Effector memory CD8-positive, alpha-beta T cell (primary cell): ENCODE measurements at regions not wholly inside any gene's neighbourhood (a gene's known extent, or its start where the extent isn't known, plus 50 kb on each side); places are given as distances from the start of the nearest gene placed in this dataset.

ENCODE experiments used
- ATAC-seq: fragments of 150-1000 bp; cut with Tn5 transposase; replicated peaks from 2 replicates; pipeline ENCODE4 v1.10.0; 2021; ENCODE audit warnings: mild to moderate bottlenecking, moderate library complexity
- DNase-seq, 3 experiments: peaks; one replicate each; pipeline ENCODE4 v3.0.0; 2021
- H3K27ac Mint-ChIP-seq, 2 donors: one replicate each; pipeline ENCODE4 v1.8.0; 2022; ENCODE audit warnings: mild to moderate bottlenecking in 2 of 2, mixed read lengths in 2 of 2, moderate library complexity in 2 of 2
- H3K27me3 Mint-ChIP-seq, 2 donors: one replicate each; pipeline ENCODE4 v1.8.0; 2022; ENCODE audit warnings: mixed read lengths in 2 of 2
- H3K36me3 Mint-ChIP-seq: one replicate; pipeline ENCODE4 v1.8.0; 2022; ENCODE audit warnings: mild to moderate bottlenecking, moderate library complexity, mixed read lengths; ENCODE audit not compliant: insufficient read depth
- H3K4me1 Mint-ChIP-seq, 2 donors: one replicate each; pipeline ENCODE4 v1.8.0; 2022; ENCODE audit warnings: low read depth in 2 of 2, mixed read lengths in 2 of 2
- H3K4me3 Mint-ChIP-seq, 2 donors: one replicate each; pipeline ENCODE4 v1.8.0; 2022; ENCODE audit warnings: mild to moderate bottlenecking in 2 of 2, mixed read lengths in 2 of 2, moderate library complexity in 2 of 2
- H3K9me3 Mint-ChIP-seq, 2 donors: one replicate each; pipeline ENCODE4 v1.8.0; 2022; ENCODE audit warnings: mixed read lengths in 2 of 2

GRCh38 chr17:77470800-77471733 is 330.3 kb downstream of the SEC14L1 start:
- ATAC-seq (no peak), DNase-seq (no peak)
- peaks cover 82 to 88% of the 10 kb centered on the region in 2 donors for H3K4me1 Mint-ChIP-seq
- peak overlapping the region; percentile 80 to 81 for H3K4me3 Mint-ChIP-seq
- H3K27me3 Mint-ChIP-seq: no peaks in the 10 kb centered on the region
- no peaks in the 10 kb centered on the region for H3K9me3 Mint-ChIP-seq
- peaks cover 52% of the 10 kb centered on the region for H3K36me3 Mint-ChIP-seq
- H3K27ac Mint-ChIP-seq: peak overlapping the region; percentile 65 to 93

DNA sequence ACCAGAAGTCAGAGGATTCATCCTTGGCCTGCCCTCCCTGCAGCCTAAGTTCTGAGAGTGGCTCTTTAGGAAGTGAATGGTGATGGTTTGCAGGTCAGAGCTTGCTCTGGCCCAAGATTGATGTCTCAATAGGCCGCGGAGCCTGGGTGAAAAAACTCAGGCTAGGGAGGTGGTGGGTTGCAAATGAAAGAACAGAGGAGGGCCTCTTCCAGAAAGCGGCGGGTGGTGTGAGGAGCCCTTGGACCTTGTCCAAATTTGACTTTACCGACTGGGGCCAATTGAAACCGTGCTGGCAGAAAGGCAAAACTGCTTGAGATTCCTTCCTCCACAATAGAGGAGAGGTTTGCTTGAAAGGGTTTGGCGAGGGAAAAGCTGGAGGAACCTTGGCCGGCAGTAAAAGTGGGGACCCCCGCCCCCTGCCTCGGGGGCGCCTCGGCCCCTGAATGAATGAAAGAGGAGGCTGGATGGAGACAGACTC is 331.3 kb downstream of the SEC14L1 start:
- no peaks in the 10 kb centered on the region for H3K27me3 Mint-ChIP-seq
- DNase-seq: no peak
- peak overlapping the region; percentile 80 to 81 for H3K4me3 Mint-ChIP-seq
- H3K4me1 Mint-ChIP-seq: peaks cover 85 to 88% of the 10 kb centered on the region in 2 donors
- ATAC-seq: no peak
- peaks cover 53% of the 10 kb centered on the region for H3K36me3 Mint-ChIP-seq
- no peaks in the 10 kb centered on the region for H3K9me3 Mint-ChIP-seq
- peak overlapping the region; percentile 65 to 93 for H3K27ac Mint-ChIP-seq

DNA sequence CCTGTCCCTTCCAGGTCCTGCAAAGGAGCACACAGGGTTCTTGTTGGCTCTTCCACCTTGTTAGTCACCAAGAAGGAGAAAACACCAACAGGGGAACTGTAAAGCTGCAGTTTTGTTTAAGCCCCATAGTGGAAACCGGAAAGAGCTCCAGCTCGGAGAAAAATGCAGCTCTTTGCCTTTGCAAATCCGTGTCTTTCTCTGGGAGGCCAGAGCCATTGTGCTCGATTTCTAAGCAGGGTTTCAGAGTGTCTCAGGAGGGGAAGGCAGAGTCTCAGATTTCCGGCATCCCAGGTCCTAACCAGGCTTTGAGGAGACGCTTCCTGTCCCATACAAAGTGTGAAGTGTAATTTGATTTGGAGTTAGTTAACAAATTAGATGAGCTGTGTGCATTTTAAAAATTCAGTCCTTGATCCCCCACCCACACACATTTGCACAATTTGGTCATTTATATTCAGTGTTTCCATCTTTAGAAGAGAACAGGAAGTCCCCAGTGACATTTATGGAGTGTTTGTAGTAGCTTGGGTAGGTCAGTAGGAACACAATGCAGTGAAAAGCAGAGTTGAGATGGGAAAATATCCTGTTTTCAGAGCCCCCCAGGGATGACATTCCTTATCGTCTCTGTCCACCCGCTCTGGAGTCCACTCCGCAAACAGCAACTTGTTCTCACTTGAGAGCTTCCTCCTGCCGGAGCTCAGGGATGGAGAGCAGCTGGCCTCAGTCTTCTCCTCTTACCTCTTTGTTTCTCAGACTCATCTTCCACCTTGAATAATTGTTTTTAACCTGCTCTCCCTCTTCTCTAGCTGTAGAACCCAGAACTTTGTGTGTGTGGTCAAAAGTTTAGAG is 331.9 kb downstream of the SEC14L1 start:
- Mint-ChIP-seq H3K27me3 (no peaks in the 10 kb centered on the region), H3K4me1 (peaks cover 91 to 94% of the 10 kb centered on the region in 2 donors), H3K36me3 (peaks cover 53% of the 10 kb centered on the region), H3K27ac (peak overlapping the region; percentile 65 to 93), H3K4me3 (peak overlapping the region; percentile 80 to 81), H3K9me3 (no peaks in the 10 kb centered on the region)
- DNase-seq: no peak
- peak; percentile 13 for ATAC-seq

DNA sequence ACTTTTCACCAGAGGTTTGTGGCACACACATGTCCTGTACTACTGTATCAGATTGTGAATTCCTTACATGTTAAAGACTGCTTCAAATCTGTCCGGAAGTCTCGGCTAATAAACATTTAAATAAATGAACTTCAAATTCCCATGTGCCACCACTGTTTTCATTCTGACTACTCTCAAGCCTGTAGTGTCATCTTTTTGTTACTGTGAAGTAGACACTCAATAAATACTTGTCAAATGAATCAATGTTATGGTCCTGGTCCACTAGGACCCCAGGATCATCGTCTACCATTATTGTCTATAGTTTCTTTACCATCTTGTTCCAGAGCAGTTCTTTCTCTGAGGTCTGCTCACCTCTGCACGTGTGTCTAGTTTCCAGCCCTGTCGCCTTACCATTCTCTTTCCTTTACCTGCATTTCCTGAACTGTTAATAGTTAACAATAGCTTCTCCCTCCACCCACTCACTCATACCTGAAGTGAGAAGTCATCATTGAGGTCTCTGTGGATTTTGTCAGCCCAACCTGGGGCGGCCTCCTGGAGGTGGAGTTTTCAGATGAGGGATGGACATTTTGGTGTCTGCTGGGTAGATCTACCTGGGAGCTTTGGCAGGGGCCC is 333.0 kb downstream of the SEC14L1 start:
- Mint-ChIP-seq H3K27ac (peak overlapping the region; percentile 65 to 93), H3K36me3 (peaks cover 51% of the 10 kb centered on the region), H3K4me1 (peaks cover 85 to 89% of the 10 kb centered on the region in 2 donors), H3K4me3 (peak overlapping the region; percentile 80 to 81), H3K9me3 (no peaks in the 10 kb centered on the region), H3K27me3 (no peaks in the 10 kb centered on the region)
- no peak for DNase-seq
- ATAC-seq: no peak

GRCh38 chr17:77474292-77474988 is 333.7 kb downstream of the SEC14L1 start:
- Mint-ChIP-seq H3K9me3 (no peaks in the 10 kb centered on the region), H3K27me3 (no peaks in the 10 kb centered on the region), H3K36me3 (peaks cover 56% of the 10 kb centered on the region), H3K27ac (peak overlapping the region; percentile 93 to 97), H3K4me1 (peaks cover 85 to 89% of the 10 kb centered on the region in 2 donors), H3K4me3 (peak overlapping the region; percentile 80 to 81)
- ATAC-seq: no peak
- no peak for DNase-seq

DNA sequence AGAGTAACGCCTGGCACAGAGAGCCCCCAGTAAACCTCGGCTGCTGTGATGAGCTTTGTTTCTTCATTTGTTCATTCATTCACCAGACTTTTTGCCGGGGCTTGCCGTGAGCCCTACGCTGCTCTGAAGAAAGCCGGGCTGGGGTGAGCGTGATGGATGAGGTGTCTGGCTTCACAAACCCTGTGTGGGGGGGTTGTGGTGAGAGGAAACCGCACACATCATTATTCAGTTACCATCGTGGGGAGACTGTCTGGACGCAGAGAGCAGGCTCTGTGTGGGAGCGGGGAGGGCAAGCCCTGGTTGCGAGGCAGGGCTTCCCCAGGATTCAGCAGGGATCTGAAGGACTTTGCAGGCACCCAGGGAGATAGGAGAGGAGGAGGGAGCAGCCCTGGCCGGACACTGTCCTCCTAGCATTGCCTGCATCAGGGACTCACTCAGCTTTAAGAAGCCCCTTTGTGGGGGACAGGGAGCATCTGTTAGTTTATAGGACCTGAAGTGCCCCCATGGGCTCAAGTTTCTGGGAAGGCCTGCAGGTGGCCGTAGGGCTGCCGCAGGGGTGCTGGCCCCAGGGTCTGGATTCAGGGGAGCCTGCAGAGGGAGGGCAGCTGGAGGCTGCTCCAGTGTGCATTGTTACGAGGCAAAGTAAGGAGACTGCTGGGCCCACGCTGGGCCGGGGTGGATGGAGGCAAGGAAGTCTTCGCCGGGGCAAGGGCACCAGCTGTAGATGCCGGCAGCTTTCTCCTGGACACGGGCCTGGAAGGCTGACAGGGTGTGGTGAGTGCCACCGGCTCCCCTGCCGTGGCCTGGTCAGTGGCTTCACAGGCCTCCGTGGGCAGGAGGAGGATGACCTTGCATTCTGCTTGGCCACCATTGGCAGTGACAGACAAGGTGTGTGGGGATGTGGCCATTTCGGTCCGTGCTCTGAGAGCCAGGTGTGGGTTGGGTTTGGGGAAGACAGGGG is 334.5 kb downstream of the SEC14L1 start:
- Mint-ChIP-seq H3K9me3 (no peaks in the 10 kb centered on the region), H3K27ac (peak overlapping the region; percentile 93 to 97), H3K36me3 (peaks cover 54% of the 10 kb centered on the region), H3K27me3 (no peaks in the 10 kb centered on the region), H3K4me1 (peaks cover 82 to 86% of the 10 kb centered on the region in 2 donors), H3K4me3 (peak overlapping the region; percentile 80 to 81)
- peak; percentile 56 for DNase-seq
- ATAC-seq: peak; percentile 88

GRCh38 chr17:77476006-77476405 is 335.2 kb downstream of the SEC14L1 start:
- Mint-ChIP-seq H3K4me3 (peak overlapping the region; percentile 80 to 81), H3K36me3 (peaks cover 54% of the 10 kb centered on the region), H3K4me1 (peaks cover 75 to 79% of the 10 kb centered on the region in 2 donors), H3K27ac (peak overlapping the region; percentile 93 to 97), H3K27me3 (no peaks in the 10 kb centered on the region), H3K9me3 (no peaks in the 10 kb centered on the region)
- ATAC-seq (no peak), DNase-seq (no peak)

DNA sequence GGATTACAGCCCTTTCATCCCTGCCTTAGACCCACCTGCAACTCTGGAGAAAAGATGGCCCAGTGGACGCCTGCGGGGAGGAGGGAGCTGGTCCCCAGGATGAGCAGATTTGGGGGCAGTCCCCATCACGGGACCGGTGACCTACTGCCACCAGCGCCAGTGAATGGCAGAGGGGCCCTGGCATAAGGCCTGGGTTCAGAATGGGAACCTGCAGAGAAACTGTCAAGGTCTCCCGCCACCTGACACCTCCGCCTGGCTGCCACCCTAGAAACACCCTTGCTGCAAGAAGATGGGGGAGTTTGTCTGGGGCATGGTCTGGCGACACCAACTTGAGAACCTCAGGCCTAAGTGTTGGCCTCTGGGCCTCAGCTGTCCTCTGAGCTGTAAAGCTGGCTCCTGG is 335.7 kb downstream of the SEC14L1 start:
- peaks cover 58% of the 10 kb centered on the region for H3K36me3 Mint-ChIP-seq
- H3K4me3 Mint-ChIP-seq: peak overlapping the region; percentile 66 to 73
- ATAC-seq: peak; percentile 33
- peak overlapping the region; percentile 25 to 93 for H3K27ac Mint-ChIP-seq
- H3K4me1 Mint-ChIP-seq: peaks cover 73 to 78% of the 10 kb centered on the region in 2 donors
- DNase-seq: no peak
- no peaks in the 10 kb centered on the region for H3K9me3 Mint-ChIP-seq
- H3K27me3 Mint-ChIP-seq: no peaks in the 10 kb centered on the region

- Mint-ChIP-seq H3K27me3 (no peaks in the 10 kb centered on the region), H3K36me3 (peaks cover 59% of the 10 kb centered on the region), H3K4me1 (peaks cover 69 to 73% of the 10 kb centered on the region in 2 donors), H3K27ac (peak overlapping the region; percentile 14 to 93), H3K9me3 (no peaks in the 10 kb centered on the region), H3K4me3 (peak overlapping the region; percentile 66 to 73)
- ATAC-seq: no peak
- no peak for DNase-seq
Measured at GRCh38 chr17:77476931-77477805, 336.4 kb downstream of the SEC14L1 start.

DNA sequence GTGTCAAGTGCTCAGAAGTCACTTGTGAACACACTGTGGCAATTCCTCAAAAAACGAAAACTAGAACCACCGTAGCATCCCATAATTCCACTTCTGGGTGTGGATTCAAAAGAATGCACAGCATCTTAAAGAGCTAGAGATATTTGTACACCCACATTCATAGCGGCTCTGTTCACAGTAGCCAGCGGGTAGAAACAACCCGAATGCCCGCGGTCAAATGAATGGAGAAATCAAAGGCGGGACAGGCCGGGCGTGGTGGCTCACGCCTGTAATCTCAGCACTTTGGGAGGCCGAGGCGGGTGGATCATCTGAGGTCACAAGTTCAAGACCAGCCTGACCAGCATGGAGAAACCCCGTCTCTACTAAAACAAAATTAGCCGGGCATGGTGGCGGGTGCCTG is 337.5 kb downstream of the SEC14L1 start:
- DNase-seq (no peak), ATAC-seq (no peak)
- H3K4me3 Mint-ChIP-seq: no peak overlapping the region
- peaks cover 62 to 65% of the 10 kb centered on the region in 2 donors for H3K4me1 Mint-ChIP-seq
- peak overlapping the region; percentile 64 to 81 for H3K27ac Mint-ChIP-seq
- no peaks in the 10 kb centered on the region for H3K27me3 Mint-ChIP-seq
- peaks cover 52% of the 10 kb centered on the region for H3K36me3 Mint-ChIP-seq
- H3K9me3 Mint-ChIP-seq: no peaks in the 10 kb centered on the region

GRCh38 chr17:77478899-77479298 is 338.1 kb downstream of the SEC14L1 start:
- peaks cover 57 to 60% of the 10 kb centered on the region in 2 donors for H3K4me1 Mint-ChIP-seq
- no peak for ATAC-seq
- peak overlapping the region in 1 of 2 donors; percentile 26 for H3K4me3 Mint-ChIP-seq

More at GRCh38 chr17:77478899-77479298, 338.1 kb downstream of the SEC14L1 start:
- DNase-seq: no peak
- no peaks in the 10 kb centered on the region for H3K9me3 Mint-ChIP-seq
- H3K27me3 Mint-ChIP-seq: no peaks in the 10 kb centered on the region
- H3K36me3 Mint-ChIP-seq: peaks cover 49% of the 10 kb centered on the region
- H3K27ac Mint-ChIP-seq: peak overlapping the region; percentile 64 to 81
